ENCODE measurements at regions not wholly inside any gene's neighbourhood (a gene's known extent, or its start where the extent isn't known, plus 50 kb on each side); places are given as distances from the start of the nearest gene placed in this dataset.
A peak's percentile ranks its signal among the peaks of the same experiment; 100 is the strongest.

GRCh38 chr6:155829646-155830045 lies 374.0 kb upstream of the NOX3 start:
- no peak overlapping the region for H3K4me2 ChIP-seq (ENCODE audit: control insufficient read depth, extremely low read depth, insufficient read depth, low read depth, low read length)
- no peaks in the 10 kb centered on the region for H3K27me3 ChIP-seq (ENCODE audit: control insufficient read depth, extremely low read depth, insufficient read depth, low read length)
- H3K9me3 ChIP-seq (ENCODE audit: control insufficient read depth, low read depth, low read length), result no peaks in the 10 kb centered on the region
- no peaks in the 10 kb centered on the region for H3K79me2 ChIP-seq (ENCODE audit: control insufficient read depth, insufficient read depth, low read length)
- peak overlapping the region in 1 of 3 experiments; percentile 45 for H3K4me3 ChIP-seq (ENCODE audit: control insufficient read depth in 2 of 3, extremely low read depth in 1 of 3, insufficient read depth in 2 of 3, low read depth in 1 of 3, low read length in 3 of 3)
- no peaks in the 10 kb centered on the region for H3K9me1 ChIP-seq (ENCODE audit: control insufficient read depth, extremely low read depth, insufficient read depth, low read length)
- peak overlapping the region; percentile 3 for H3K27ac ChIP-seq (ENCODE audit: control insufficient read depth, insufficient read depth, low read length)
- dilution Hi-C loops (cut with MboI; ENCODE audit: extremely low pct_ligation_motif_present, low sequenced_read_pairs), result no loop called here
- no peak overlapping the region for H2AFZ ChIP-seq (ENCODE audit: control insufficient read depth, low read length)
- H3K36me3 ChIP-seq (ENCODE audit: control insufficient read depth in 2 of 2, extremely low read depth in 1 of 2, insufficient read depth in 2 of 2, low read length in 2 of 2), result no peaks in the 10 kb centered on the region
- DNase-seq (ENCODE audit: low read depth, low spot score) (peak; percentile 9), FAIRE-seq (peak; percentile 84)
- H3K4me1 ChIP-seq (ENCODE audit: control insufficient read depth, extremely low read depth, insufficient read depth, low read length), result no peaks in the 10 kb centered on the region
- no peaks in the 10 kb centered on the region for H4K20me1 ChIP-seq (ENCODE audit: control insufficient read depth, extremely low read depth, insufficient read depth, low read length)
- H3K9ac ChIP-seq (ENCODE audit: control insufficient read depth, extremely low read depth, insufficient read depth, low read length), result no peak overlapping the region
- TF ChIP-seq EZH2 (IDR thresholded peaks at IDR 0.05; ENCODE audit: low read length), result no peak
- TF ChIP-seq, protein P1, sequence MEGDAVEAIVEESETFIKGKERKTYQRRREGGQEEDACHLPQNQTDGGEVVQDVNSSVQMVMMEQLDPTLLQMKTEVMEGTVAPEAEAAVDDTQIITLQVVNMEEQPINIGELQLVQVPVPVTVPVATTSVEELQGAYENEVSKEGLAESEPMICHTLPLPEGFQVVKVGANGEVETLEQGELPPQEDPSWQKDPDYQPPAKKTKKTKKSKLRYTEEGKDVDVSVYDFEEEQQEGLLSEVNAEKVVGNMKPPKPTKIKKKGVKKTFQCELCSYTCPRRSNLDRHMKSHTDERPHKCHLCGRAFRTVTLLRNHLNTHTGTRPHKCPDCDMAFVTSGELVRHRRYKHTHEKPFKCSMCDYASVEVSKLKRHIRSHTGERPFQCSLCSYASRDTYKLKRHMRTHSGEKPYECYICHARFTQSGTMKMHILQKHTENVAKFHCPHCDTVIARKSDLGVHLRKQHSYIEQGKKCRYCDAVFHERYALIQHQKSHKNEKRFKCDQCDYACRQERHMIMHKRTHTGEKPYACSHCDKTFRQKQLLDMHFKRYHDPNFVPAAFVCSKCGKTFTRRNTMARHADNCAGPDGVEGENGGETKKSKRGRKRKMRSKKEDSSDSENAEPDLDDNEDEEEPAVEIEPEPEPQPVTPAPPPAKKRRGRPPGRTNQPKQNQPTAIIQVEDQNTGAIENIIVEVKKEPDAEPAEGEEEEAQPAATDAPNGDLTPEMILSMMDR (optimal IDR thresholded peaks at IDR 0.05 in 1 of 3, IDR thresholded peaks at IDR 0.05 in 1 of 3, conservative IDR thresholded peaks at IDR 0.05 in 1 of 3; ENCODE audit: extremely low read depth in 1 of 3, insufficient read depth in 2 of 3, low read length in 3 of 3), result no peak

DNA sequence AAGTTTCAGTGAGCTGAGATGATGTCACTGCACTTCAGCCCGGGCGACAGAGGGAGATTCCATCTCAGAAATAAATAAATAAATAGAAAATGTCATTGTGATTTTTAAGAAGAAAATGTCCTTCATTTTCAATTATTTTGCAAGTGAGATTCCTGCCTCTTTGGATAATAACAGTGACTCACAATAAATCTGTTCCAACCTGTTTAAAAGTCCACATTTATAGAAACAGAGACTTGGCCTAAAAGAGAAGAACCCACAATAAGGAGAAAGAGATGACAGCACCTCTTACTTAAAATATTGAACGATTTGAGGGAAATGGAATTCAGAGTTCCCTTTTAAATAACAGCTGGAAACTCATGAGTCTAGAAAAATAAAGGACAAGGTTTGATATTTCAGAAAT lies 373.4 kb upstream of the NOX3 start:
- dilution Hi-C loops (cut with MboI; ENCODE audit: extremely low pct_ligation_motif_present, low sequenced_read_pairs), result no loop called here
- Histone ChIP-seq H3K36me3 (ENCODE audit: control insufficient read depth in 2 of 2, extremely low read depth in 1 of 2, insufficient read depth in 2 of 2, low read length in 2 of 2) (no peaks in the 10 kb centered on the region), H4K20me1 (ENCODE audit: control insufficient read depth, extremely low read depth, insufficient read depth, low read length) (no peaks in the 10 kb centered on the region), H3K9me3 (ENCODE audit: control insufficient read depth, low read depth, low read length) (no peaks in the 10 kb centered on the region), H3K4me3 (ENCODE audit: control insufficient read depth in 2 of 3, extremely low read depth in 1 of 3, insufficient read depth in 2 of 3, low read depth in 1 of 3, low read length in 3 of 3) (peak overlapping the region in 1 of 3 experiments; percentile 45), H3K4me2 (ENCODE audit: control insufficient read depth, extremely low read depth, insufficient read depth, low read depth, low read length) (no peak overlapping the region), H3K27me3 (ENCODE audit: control insufficient read depth, extremely low read depth, insufficient read depth, low read length) (no peaks in the 10 kb centered on the region), H3K27ac (ENCODE audit: control insufficient read depth, insufficient read depth, low read length) (no peak overlapping the region), H3K9ac (ENCODE audit: control insufficient read depth, extremely low read depth, insufficient read depth, low read length) (no peak overlapping the region), H3K4me1 (ENCODE audit: control insufficient read depth, extremely low read depth, insufficient read depth, low read length) (no peaks in the 10 kb centered on the region), H3K9me1 (ENCODE audit: control insufficient read depth, extremely low read depth, insufficient read depth, low read length) (no peaks in the 10 kb centered on the region), H2AFZ (ENCODE audit: control insufficient read depth, low read length) (peak overlapping the region; percentile 56), H3K79me2 (ENCODE audit: control insufficient read depth, insufficient read depth, low read length) (no peaks in the 10 kb centered on the region)
- TF ChIP-seq EZH2 (IDR thresholded peaks at IDR 0.05; ENCODE audit: low read length), result no peak
- TF ChIP-seq, protein P1 (optimal IDR thresholded peaks at IDR 0.05 in 1 of 3, IDR thresholded peaks at IDR 0.05 in 1 of 3, conservative IDR thresholded peaks at IDR 0.05 in 1 of 3; ENCODE audit: extremely low read depth in 1 of 3, insufficient read depth in 2 of 3, low read length in 3 of 3), result no peak
- no peak for FAIRE-seq
- DNase-seq (ENCODE audit: low read depth, low spot score), result no peak

All from keratinocyte (primary cell).